HEK293 (cell line): ENCODE measurements at regions not wholly inside any gene's neighbourhood (a gene's known extent, or its start where the extent isn't known, plus 50 kb on each side); places are given as distances from the start of the nearest gene placed in this dataset.

ENCODE experiments used
- CTCF ChIP-seq: fragments of 450-650 bp; formaldehyde crosslinking; IDR thresholded peaks from 2 replicates; pipeline ENCODE4 v1.5.1; 2016; ENCODE audit warnings: missing biosample characterization, missing genetic modification characterization
- TCF7L2 ChIP-seq: IDR thresholded peaks from 2 replicates; pipeline ENCODE4 v1.6.1; 2011; ENCODE audit warnings: low read depth, mild to moderate bottlenecking, inconsistent platforms, low read length, moderate library complexity, borderline replicate concordance
- ZBTB10 ChIP-seq: fragments of 450-650 bp; formaldehyde crosslinking; IDR thresholded peaks from 2 replicates; pipeline ENCODE4 v1.5.1; 2016; ENCODE audit warnings: missing biosample characterization, missing genetic modification characterization
- ZBTB11 ChIP-seq: fragments of 450-650 bp; formaldehyde crosslinking; conservative IDR thresholded peaks from 2 replicates; pipeline ENCODE4 v1.5.1; 2016; ENCODE audit warnings: low read depth, missing biosample characterization, missing genetic modification characterization
- ZEB2 ChIP-seq: fragments of 450-650 bp; formaldehyde crosslinking; IDR thresholded peaks from 2 replicates; pipeline ENCODE4 v1.5.1; 2016; ENCODE audit warnings: missing biosample characterization, missing genetic modification characterization
- ZNF10 ChIP-seq: fragments of 450-650 bp; formaldehyde crosslinking; IDR thresholded peaks from 2 replicates; pipeline ENCODE4 v1.5.1; 2017; ENCODE audit warnings: missing biosample characterization, missing genetic modification characterization
- ZNF18 ChIP-seq: fragments of 450-650 bp; formaldehyde crosslinking; IDR thresholded peaks from 2 replicates; pipeline ENCODE4 v1.5.1; 2016; ENCODE audit warnings: missing biosample characterization, missing genetic modification characterization
- ZNF404 ChIP-seq: fragments of 450-650 bp; formaldehyde crosslinking; IDR thresholded peaks from 2 replicates; pipeline ENCODE4 v1.5.1; 2017; ENCODE audit warnings: missing biosample characterization, missing genetic modification characterization
- ZNF449 ChIP-seq: fragments of 450-650 bp; formaldehyde crosslinking; IDR thresholded peaks from 2 replicates; pipeline ENCODE4 v1.5.1; 2017; ENCODE audit warnings: missing biosample characterization, mild to moderate bottlenecking, missing genetic modification characterization, moderate library complexity
- ZNF488 ChIP-seq: fragments of 450-650 bp; formaldehyde crosslinking; IDR thresholded peaks from 2 replicates; pipeline ENCODE4 v1.5.1; 2016; ENCODE audit warnings: missing biosample characterization, missing genetic modification characterization

GRCh38 chr10:121099181-121099580, 248.0 kb downstream of the WDR11 start:
- TF ChIP-seq ZEB2 (tag by site-specific recombination) (no peak), ZNF404 (tag by site-specific recombination) (no peak), ZNF10 (tag by site-specific recombination) (no peak), TCF7L2 (no peak), ZBTB11 (no peak), ZNF488 (tag by site-specific recombination) (no peak), CTCF (tag by site-specific recombination) (no peak), ZNF18 (tag by site-specific recombination) (no peak), ZNF449 (tag by site-specific recombination) (no peak), ZBTB10 (no peak)
